ENCODE measurements at regions not wholly inside any gene's neighbourhood (a gene's known extent, or its start where the extent isn't known, plus 50 kb on each side); places are given as distances from the start of the nearest gene placed in this dataset.

- no peak for TF ChIP-seq POLR2AphosphoS5 (IDR thresholded peaks at IDR 0.05; ENCODE audit: low read depth, low read length)
- TF ChIP-seq POLR2A (IDR thresholded peaks at IDR 0.05; ENCODE audit: low read depth, low read length) = no peak
- TF ChIP-seq TAF1 (IDR thresholded peaks at IDR 0.05; ENCODE audit: low read depth, low read length) = no peak
- TF ChIP-seq SPI1 (IDR thresholded peaks at IDR 0.05; ENCODE audit: low read depth, low read length) = no peak
- TF ChIP-seq PAX5 (IDR thresholded peaks at IDR 0.05; ENCODE audit: insufficient read depth, low read length, severe bottlenecking) = no peak
- TF ChIP-seq POU2F2 (IDR thresholded peaks at IDR 0.05; ENCODE audit: low read depth, low read length) = no peak
Observed at GRCh38 chr1:29502911-29503840, 266.9 kb downstream of the PTPRU start.
